Mesenchymal stem cell (in vitro differentiated cells and primary cell): ENCODE measurements at regions not wholly inside any gene's neighbourhood (a gene's known extent, or its start where the extent isn't known, plus 50 kb on each side); places are given as distances from the start of the nearest gene placed in this dataset.

ENCODE experiments used
- DNase-seq: peaks from one replicate; pipeline ENCODE4 v3.0.0-alpha.2; 2013
- H2AFZ ChIP-seq: one replicate; pipeline ENCODE4 v1.6.1; 2013; ENCODE audit warnings: low read depth, mild to moderate bottlenecking, control low read depth, inconsistent platforms, low read length, moderate library complexity
- H2AK5ac ChIP-seq: 2 replicates; pipeline ENCODE4 v1.6.1; 2013; ENCODE audit warnings: low read length, moderate library complexity, mild to moderate bottlenecking, inconsistent platforms; ENCODE audit not compliant: severe bottlenecking
- H2BK120ac ChIP-seq: one replicate; pipeline ENCODE4 v1.6.1; 2013; ENCODE audit warnings: low read depth, mild to moderate bottlenecking, inconsistent platforms, low read length, moderate library complexity
- H2BK12ac ChIP-seq, 2 experiments: one replicate each; pipeline ENCODE4 v1.6.1; 2013; ENCODE audit warnings: inconsistent platforms in 2 of 2, low read length in 2 of 2, mild to moderate bottlenecking in 2 of 2, moderate library complexity in 2 of 2, control low read depth in 1 of 2
- H2BK15ac ChIP-seq: one replicate; pipeline ENCODE4 v1.6.1; 2013; ENCODE audit warnings: mild to moderate bottlenecking, low read depth, inconsistent platforms; ENCODE audit not compliant: poor library complexity, severe bottlenecking
- H2BK5ac ChIP-seq: 2 replicates; pipeline ENCODE4 v1.6.1; 2013; ENCODE audit warnings: low read depth, mild to moderate bottlenecking, low read length, control low read depth, inconsistent platforms; ENCODE audit not compliant: poor library complexity, severe bottlenecking
- H3K14ac ChIP-seq, 2 experiments: one replicate each; pipeline ENCODE4 v1.6.1; 2013; ENCODE audit warnings: inconsistent platforms in 2 of 2, low read length in 2 of 2, control low read depth in 1 of 2, mild to moderate bottlenecking in 1 of 2, moderate library complexity in 1 of 2
- H3K18ac ChIP-seq, 2 experiments: one replicate each; pipeline ENCODE4 v1.6.1; 2013; ENCODE audit warnings: inconsistent platforms in 2 of 2, low read length in 2 of 2, control low read depth in 1 of 2, low read depth in 1 of 2, mild to moderate bottlenecking in 1 of 2
- H3K23ac ChIP-seq, 2 experiments: one replicate each; pipeline ENCODE4 v1.6.1; 2013; ENCODE audit warnings: inconsistent platforms in 2 of 2, low read length in 2 of 2, mild to moderate bottlenecking in 2 of 2, moderate library complexity in 2 of 2, control low read depth in 1 of 2
- H3K27ac ChIP-seq: 2 replicates; pipeline ENCODE4 v1.5.1; 2013; ENCODE audit warnings: mild to moderate bottlenecking, moderate library complexity, low read length, control low read depth, inconsistent platforms; ENCODE audit not compliant: poor library complexity, severe bottlenecking
- H3K27me3 ChIP-seq, 2 experiments: 2 replicates each; pipeline versions ENCODE4 v1.6.1 to v1.7.0; 2013; ENCODE audit warnings: low read length in 2 of 2, mild to moderate bottlenecking in 2 of 2, moderate library complexity in 2 of 2, control low read depth in 1 of 2, inconsistent platforms in 1 of 2; ENCODE audit not compliant: control insufficient read depth in 1 of 2, insufficient read depth in 1 of 2
- H3K36me3 ChIP-seq, 2 experiments: 2 replicates each; pipeline versions ENCODE4 v1.6.1 to v1.7.0; 2013; ENCODE audit warnings: low read length in 2 of 2, control low read depth in 1 of 2, inconsistent platforms in 1 of 2, low read depth in 1 of 2, mild to moderate bottlenecking in 1 of 2; ENCODE audit not compliant: insufficient read depth in 2 of 2, control insufficient read depth in 1 of 2
- H3K4ac ChIP-seq, 2 experiments: one replicate each; pipeline ENCODE4 v1.6.1; 2013; ENCODE audit warnings: inconsistent platforms in 2 of 2, low read length in 2 of 2, mild to moderate bottlenecking in 2 of 2, moderate library complexity in 2 of 2, control low read depth in 1 of 2, low read depth in 1 of 2
- H3K4me1 ChIP-seq: 2 replicates; pipeline ENCODE4 v1.6.1; 2013; ENCODE audit warnings: low read depth, low read length, control low read depth; ENCODE audit not compliant: control insufficient read depth, insufficient read depth
- H3K4me2 ChIP-seq: 2 replicates; pipeline ENCODE4 v1.6.1; 2013; ENCODE audit warnings: low read length, mild to moderate bottlenecking, inconsistent platforms; ENCODE audit not compliant: poor library complexity, severe bottlenecking
- H3K4me3 ChIP-seq, 2 experiments: 2 replicates each; pipeline versions ENCODE4 v1.5.1 to v1.7.0; 2013; ENCODE audit warnings: low read length in 2 of 2, mild to moderate bottlenecking in 2 of 2, control low read depth in 1 of 2, low read depth in 1 of 2; ENCODE audit not compliant: insufficient read depth in 1 of 2
- H3K79me1 ChIP-seq: replicated peaks from 2 replicates; pipeline ENCODE4 v1.6.1; 2013; ENCODE audit warnings: mild to moderate bottlenecking, control low read depth, low read length, inconsistent platforms; ENCODE audit not compliant: poor library complexity, severe bottlenecking
- H3K9ac ChIP-seq: 2 replicates; pipeline ENCODE4 v1.7.0; 2013; ENCODE audit warnings: mild to moderate bottlenecking, low read length, moderate library complexity
- H3K9me3 ChIP-seq: 2 replicates; pipeline ENCODE4 v1.7.0; 2013; ENCODE audit warnings: mild to moderate bottlenecking, low read length; ENCODE audit not compliant: control insufficient read depth
- H4K8ac ChIP-seq: one replicate; pipeline ENCODE4 v1.6.1; 2013; ENCODE audit warnings: inconsistent platforms, mild to moderate bottlenecking, low read length, moderate library complexity
- H4K91ac ChIP-seq: one replicate; pipeline ENCODE4 v1.6.1; 2013; ENCODE audit warnings: mild to moderate bottlenecking, low read length, inconsistent platforms
- WGBS: methylation state at CpG from one replicate; pipeline ENCODE4 v1.1.7; 2013; ENCODE audit warnings: mixed read lengths; 5-methylcytosine and 5-hydroxymethylcytosine counted together

DNA sequence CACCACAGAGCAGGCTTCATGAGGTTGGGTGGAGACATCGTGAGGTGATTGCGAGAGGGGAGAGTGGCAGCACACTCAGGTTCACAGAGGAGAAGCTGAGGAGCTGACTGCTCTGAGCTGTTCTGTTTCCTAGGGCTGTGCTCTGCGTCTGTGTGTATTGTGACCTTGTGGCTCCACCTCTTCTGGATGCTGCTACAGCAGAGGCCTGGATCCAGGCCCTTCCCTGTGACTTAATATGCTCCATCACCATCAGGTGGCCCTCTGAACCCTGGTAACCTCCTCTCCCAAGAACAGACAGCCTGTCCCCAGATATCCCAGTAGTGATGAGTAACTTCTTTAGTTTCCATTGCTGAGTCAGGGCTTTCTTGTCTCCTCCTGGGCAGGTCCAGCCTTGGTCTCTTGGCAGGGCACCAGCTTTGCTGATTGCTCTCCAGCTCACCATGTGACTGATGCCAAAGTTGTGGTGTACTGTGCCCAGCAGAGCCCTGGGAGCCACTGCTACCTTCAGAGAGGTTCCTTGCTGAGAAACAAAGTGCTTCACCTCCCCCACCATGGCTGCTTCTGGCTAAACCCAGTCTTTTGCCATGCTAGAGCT is 212.8 kb upstream of the CHD1 start:
- H3K27me3 ChIP-seq, result no peaks in the 10 kb centered on the region
- no peak overlapping the region for H3K4me2 ChIP-seq
- H3K23ac ChIP-seq, result no peak overlapping the region
- H3K27ac ChIP-seq, result no peak overlapping the region
- H3K4me3 ChIP-seq, result no peak overlapping the region
- H3K4me1 ChIP-seq, result no peaks in the 10 kb centered on the region
- no peaks in the 10 kb centered on the region for H3K79me1 ChIP-seq
- 67% methylated on average over 3 of the region's 3 CpGs for WGBS
- H3K4ac ChIP-seq, result no peak overlapping the region
- H2AFZ ChIP-seq, result no peak overlapping the region
- no peak overlapping the region for H2BK120ac ChIP-seq
- DNase-seq, result no peak
- H2BK15ac ChIP-seq, result no peak overlapping the region
- H4K91ac ChIP-seq, result no peak overlapping the region
- no peak overlapping the region for H2BK12ac ChIP-seq
- no peaks in the 10 kb centered on the region for H3K36me3 ChIP-seq
- no peak overlapping the region for H3K14ac ChIP-seq
- no peak overlapping the region for H3K18ac ChIP-seq
- no peak overlapping the region for H2BK5ac ChIP-seq
- H3K9me3 ChIP-seq, result peaks cover 12% of the 10 kb centered on the region
- peak overlapping the region; percentile 19 for H4K8ac ChIP-seq
- no peak overlapping the region for H3K9ac ChIP-seq
- no peak overlapping the region for H2AK5ac ChIP-seq

DNA sequence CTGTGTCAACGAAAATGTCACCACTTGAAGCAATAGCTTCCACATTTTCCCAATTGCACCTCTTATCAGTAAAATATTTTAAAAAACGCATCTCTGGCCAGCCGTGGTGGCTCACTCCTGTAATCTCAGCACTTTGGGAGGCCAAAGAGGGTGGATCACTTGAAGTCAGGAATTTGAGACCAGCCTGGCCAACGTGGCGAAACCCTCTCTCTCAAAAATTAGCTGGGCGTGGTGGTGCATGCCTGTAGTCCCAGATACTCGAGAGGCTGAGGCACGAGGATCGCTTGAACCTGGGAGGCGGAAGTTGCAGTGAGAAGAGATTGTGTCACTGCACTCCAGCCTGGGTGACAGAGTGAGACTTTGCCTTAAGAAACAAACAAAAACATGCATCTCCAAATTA is 210.1 kb upstream of the CHD1 start:
- H3K14ac ChIP-seq, result no peak overlapping the region
- H2BK15ac ChIP-seq, result no peak overlapping the region
- WGBS, result 76% methylated on average over 9 of the region's 10 CpGs

DNA sequence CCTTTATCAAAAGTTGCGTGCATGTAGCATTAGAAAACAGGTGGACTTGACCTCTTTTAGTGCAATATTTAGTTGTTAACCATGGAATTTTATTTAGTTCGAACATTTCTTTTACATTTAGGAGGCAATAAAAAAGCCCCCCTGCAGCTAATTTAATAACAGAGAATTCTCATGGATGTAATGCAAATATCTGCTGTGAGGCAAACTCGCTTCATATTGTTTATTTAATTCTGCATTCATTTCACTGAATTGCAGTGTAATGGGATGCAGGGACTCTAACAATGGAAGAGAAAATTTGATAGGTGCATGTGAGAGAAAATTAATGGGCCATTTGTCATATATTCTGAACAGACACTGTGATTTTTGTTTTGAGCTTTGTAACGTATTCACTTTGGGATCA is 205.1 kb upstream of the CHD1 start:
- Histone ChIP-seq H3K4me3 (no peak overlapping the region), H3K4me1 (no peaks in the 10 kb centered on the region), H3K18ac (no peak overlapping the region), H3K27me3 (no peaks in the 10 kb centered on the region), H3K23ac (no peak overlapping the region), H2AFZ (no peak overlapping the region), H3K14ac (no peak overlapping the region), H2BK120ac (no peak overlapping the region), H3K27ac (no peak overlapping the region), H3K79me1 (no peaks in the 10 kb centered on the region), H3K4ac (no peak overlapping the region), H2BK15ac (no peak overlapping the region), H2AK5ac (no peak overlapping the region), H4K8ac (no peak overlapping the region), H2BK12ac (no peak overlapping the region), H3K4me2 (no peak overlapping the region), H2BK5ac (no peak overlapping the region), H3K9ac (no peak overlapping the region), H4K91ac (no peak overlapping the region), H3K9me3 (no peaks in the 10 kb centered on the region), H3K36me3 (no peaks in the 10 kb centered on the region)
- no peak for DNase-seq
- WGBS, result 100% methylated on average over 2 of the region's 4 CpGs

More for the DNA sequence above, 210.1 kb upstream of the CHD1 start:
- Histone ChIP-seq H3K27me3 (no peaks in the 10 kb centered on the region), H3K79me1 (no peaks in the 10 kb centered on the region), H4K91ac (no peak overlapping the region), H3K9me3 (peaks cover 9% of the 10 kb centered on the region), H2BK5ac (no peak overlapping the region), H3K18ac (no peak overlapping the region), H3K4ac (no peak overlapping the region), H3K27ac (no peak overlapping the region), H4K8ac (no peak overlapping the region), H3K4me1 (no peaks in the 10 kb centered on the region), H2AFZ (no peak overlapping the region), H3K4me3 (no peak overlapping the region), H2BK12ac (no peak overlapping the region), H3K36me3 (no peaks in the 10 kb centered on the region), H3K4me2 (no peak overlapping the region), H2BK120ac (no peak overlapping the region), H3K9ac (no peak overlapping the region), H2AK5ac (no peak overlapping the region), H3K23ac (no peak overlapping the region)
- no peak for DNase-seq

DNA sequence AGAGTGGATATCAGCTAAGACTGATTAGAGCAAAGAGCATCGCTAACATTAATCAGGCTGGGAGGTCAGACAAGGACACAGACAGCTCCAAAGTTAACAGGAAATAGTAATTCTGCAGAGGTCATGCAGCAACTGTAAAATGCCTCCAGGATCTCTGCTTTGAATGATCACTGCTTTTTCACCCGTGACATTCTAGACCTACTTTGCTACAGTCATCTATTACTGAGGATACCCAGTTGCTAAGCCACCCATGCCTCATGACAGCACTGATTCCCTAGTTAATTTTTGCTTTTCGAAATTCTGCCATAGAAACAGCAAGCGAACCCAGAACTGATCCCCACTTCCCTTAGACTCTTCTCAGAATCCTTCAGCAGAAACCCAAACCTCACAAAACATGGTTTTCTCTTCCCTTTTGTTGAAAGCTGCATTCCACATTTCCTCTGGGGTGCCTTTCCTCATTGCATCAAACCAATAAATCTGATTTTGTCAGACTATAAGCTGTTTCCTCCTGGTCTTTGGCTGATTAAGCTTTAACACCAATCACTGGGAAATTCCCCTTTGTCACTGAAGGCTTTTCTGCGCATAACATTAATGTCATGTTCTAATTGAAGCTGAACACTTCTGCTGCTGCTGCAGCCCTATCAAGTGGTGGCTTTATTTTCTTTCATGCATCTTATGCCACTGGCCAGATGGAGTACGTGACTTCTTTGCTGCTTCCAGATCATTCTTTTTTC is 201.1 kb upstream of the CHD1 start:
- Histone ChIP-seq H4K91ac (no peak overlapping the region), H2AFZ (no peak overlapping the region), H2BK120ac (no peak overlapping the region), H3K23ac (no peak overlapping the region), H3K4ac (no peak overlapping the region), H3K14ac (no peak overlapping the region), H3K27me3 (no peaks in the 10 kb centered on the region), H3K9ac (no peak overlapping the region), H3K9me3 (no peaks in the 10 kb centered on the region), H2AK5ac (no peak overlapping the region), H3K36me3 (no peaks in the 10 kb centered on the region), H3K4me1 (no peaks in the 10 kb centered on the region), H2BK12ac (no peak overlapping the region), H3K79me1 (no peaks in the 10 kb centered on the region), H2BK15ac (no peak overlapping the region), H3K4me2 (no peak overlapping the region), H3K18ac (no peak overlapping the region), H3K4me3 (no peak overlapping the region), H3K27ac (no peak overlapping the region), H2BK5ac (no peak overlapping the region), H4K8ac (no peak overlapping the region)
- DNase-seq, result peak; percentile 7
- WGBS, result 75% methylated on average over 6 of the region's 6 CpGs
